A549 (cell line): ENCODE measurements at regions not wholly inside any gene's neighbourhood (a gene's known extent, or its start where the extent isn't known, plus 50 kb on each side); places are given as distances from the start of the nearest gene placed in this dataset.

ENCODE experiments used
- ATAC-seq, 2 experiments: fragments of 200-7000 bp in 1 of 2; fragments of >200 bp in 1 of 2; cut with Nextera tagmentation in 1 of 2; cut with Tn5 transposase in 1 of 2; 3 replicates each; pipeline versions ENCODE4 v1.8.0 to v1.9.1; 2018 to 2020; ENCODE audit warnings: mild to moderate bottlenecking in 1 of 2, moderate library complexity in 1 of 2
- CTCF ChIA-PET: fragments of 300-600 bp; sonication (Branson Sonifier 250); formaldehyde crosslinking; extraction: SDS; loops from one replicate; lab custom pipeline; 2021; ENCODE audit warnings: antibody characterized with exemption, inconsistent platforms; lab: Yijun Ruan, JAX
- POLR2A ChIA-PET: fragments of 350-600 bp; formaldehyde crosslinking; extraction: SDS; loops from one replicate; lab custom pipeline; 2021; ENCODE audit warnings: antibody characterized with exemption, inconsistent platforms; lab: Yijun Ruan, JAX
- DNase-seq, 2 experiments: peaks; one replicate each; pipeline versions ENCODE4 v3.0.0 to v3.0.0-alpha.2; 2011 to 2016; ENCODE audit warnings: low read depth in 1 of 2, low spot score in 1 of 2
- FAIRE-seq: peaks from 2 replicates; lab custom pipeline; 2011; peaks lifted over from hg19 to GRCh38; lab: Jason Lieb, UNC
- H3K27ac ChIP-seq, 2 experiments: fragments of >200 bp; sonication (Bioruptor Twin); formaldehyde crosslinking; 3 replicates each; pipeline ENCODE4 v1.5.1; 2016 to 2017
- H3K4me1 ChIP-seq: fragments of >200 bp; sonication (Bioruptor Twin); formaldehyde crosslinking; 3 replicates; pipeline ENCODE4 v1.6.1; 2016
- H3K4me2 ChIP-seq: fragments of >200 bp; sonication (Bioruptor Twin); formaldehyde crosslinking; 3 replicates; pipeline ENCODE4 v1.6.1; 2016
- H3K4me3 ChIP-seq: fragments of >200 bp; sonication (Bioruptor Twin); formaldehyde crosslinking; 3 replicates; pipeline ENCODE4 v1.5.1; 2016
- H3K9me3 ChIP-seq: fragments of >200 bp; sonication (Bioruptor Twin); formaldehyde crosslinking; 3 replicates; pipeline ENCODE4 v1.6.1; 2016
- BCL3 ChIP-seq: fragments of >200 bp; sonication (Bioruptor Twin); formaldehyde crosslinking; IDR thresholded peaks from 3 replicates; pipeline ENCODE4 v1.6.1; 2016
- BHLHE40 ChIP-seq: IDR thresholded peaks from 2 replicates; pipeline ENCODE4 v1.6.1; 2012; ENCODE audit warnings: low read depth, low read length, inconsistent platforms
- CBX2 ChIP-seq: fragments of 200-600 bp; sonication (generic); IDR thresholded peaks from 2 replicates; pipeline ENCODE4 v1.6.1; 2016; ENCODE audit warnings: low read depth, mild to moderate bottlenecking, borderline replicate concordance
- CEBPB ChIP-seq, 2 experiments: fragments of >200 bp in 1 of 2; sonication (Bioruptor Twin) in 1 of 2; formaldehyde crosslinking in 1 of 2; IDR thresholded peaks; 2 replicates each; pipeline ENCODE4 v1.6.1; 2012 to 2016
- EHMT2 ChIP-seq: fragments of 200-600 bp; sonication (generic); IDR thresholded peaks from 2 replicates; pipeline ENCODE4 v1.6.1; 2016; ENCODE audit warnings: antibody characterized with exemption, low read depth, mild to moderate bottlenecking, moderate library complexity
- FOSL2 ChIP-seq, 2 experiments: fragments of 450-650 bp in 1 of 2; fragments of >200 bp in 1 of 2; sonication (Bioruptor Twin) in 1 of 2; formaldehyde crosslinking; IDR thresholded peaks; 2 replicates each; pipeline versions ENCODE4 v1.5.0 to v1.6.1; 2016 to 2020; ENCODE audit warnings: mild to moderate bottlenecking in 1 of 2, moderate library complexity in 1 of 2
- HDAC2 ChIP-seq: fragments of 200-600 bp; sonication (generic); IDR thresholded peaks from 2 replicates; pipeline ENCODE4 v1.6.1; 2016
- HEYL ChIP-seq: fragments of 250-450 bp; sonication (Bioruptor Pico); IDR thresholded peaks from 2 replicates; pipeline ENCODE4 v1.8.0; 2021; ENCODE audit warnings: mild to moderate bottlenecking, moderate library complexity
- HMGXB4 ChIP-seq: fragments of 250-450 bp; sonication (Bioruptor Pico); IDR thresholded peaks from 2 replicates; pipeline ENCODE4 v1.5.0; 2021; ENCODE audit warnings: mild to moderate bottlenecking, moderate library complexity, borderline replicate concordance
- HOXB5 ChIP-seq: fragments of 250-450 bp; sonication (Bioruptor Pico); IDR thresholded peaks from 2 replicates; pipeline ENCODE4 v1.5.0; 2020; ENCODE audit warnings: mild to moderate bottlenecking, moderate library complexity
- JUN ChIP-seq, 2 experiments: fragments of >200 bp; sonication (Bioruptor Twin); formaldehyde crosslinking; IDR thresholded peaks; 2 replicates in 1 of 2; 3 replicates in 1 of 2; pipeline ENCODE4 v1.6.1; 2016 to 2017
- KDM1A ChIP-seq: fragments of 200-600 bp; sonication (generic); IDR thresholded peaks from 2 replicates; pipeline ENCODE4 v1.6.1; 2016; ENCODE audit warnings: low read depth, mild to moderate bottlenecking
- KDM5A ChIP-seq: fragments of 200-600 bp; sonication (generic); IDR thresholded peaks from 2 replicates; pipeline ENCODE4 v1.6.1; 2016; ENCODE audit warnings: antibody characterized with exemption, mild to moderate bottlenecking
- MAFK ChIP-seq: fragments of 450-650 bp; IDR thresholded peaks from 2 replicates; pipeline ENCODE4 v1.6.1; 2014; ENCODE audit not compliant: partially characterized antibody
- MAX ChIP-seq: IDR thresholded peaks from 2 replicates; pipeline ENCODE4 v1.6.1; 2012
- NPAS2 ChIP-seq: fragments of 250-450 bp; sonication (Bioruptor Pico); IDR thresholded peaks from 2 replicates; pipeline ENCODE4 v1.8.0; 2022; ENCODE audit warnings: mild to moderate bottlenecking, moderate library complexity, borderline replicate concordance
- NR3C1 ChIP-seq: fragments of >200 bp; sonication (Bioruptor Twin); formaldehyde crosslinking; IDR thresholded peaks from 3 replicates; pipeline ENCODE4 v1.6.1; 2017
- PHF8 ChIP-seq: fragments of 200-600 bp; sonication (generic); IDR thresholded peaks from 2 replicates; pipeline ENCODE4 v1.6.1; 2016; ENCODE audit warnings: low read depth, mild to moderate bottlenecking, antibody characterized with exemption, moderate library complexity, borderline replicate concordance
- RARB ChIP-seq: fragments of 250-450 bp; sonication (Bioruptor Pico); IDR thresholded peaks from 2 replicates; pipeline ENCODE4 v1.8.0; 2021; ENCODE audit warnings: mild to moderate bottlenecking, moderate library complexity
- RFX5 ChIP-seq: fragments of 450-650 bp; IDR thresholded peaks from 2 replicates; pipeline ENCODE4 v1.7.1; 2014; ENCODE audit warnings: antibody characterized with exemption, mild to moderate bottlenecking, moderate library complexity
- RNF2 ChIP-seq: fragments of 200-600 bp; sonication (generic); IDR thresholded peaks from 2 replicates; pipeline ENCODE4 v1.6.1; 2016; ENCODE audit warnings: low read depth, mild to moderate bottlenecking, antibody characterized with exemption, moderate library complexity, borderline replicate concordance
- SMC3 ChIP-seq: fragments of >200 bp; sonication (Bioruptor Twin); formaldehyde crosslinking; IDR thresholded peaks from 3 replicates; pipeline ENCODE4 v1.6.1; 2018; ENCODE audit warnings: inconsistent platforms
- TP53 ChIP-seq: fragments of 250-450 bp; sonication (Bioruptor Pico); IDR thresholded peaks from 2 replicates; pipeline ENCODE4 v1.5.0; 2021; ENCODE audit warnings: mild to moderate bottlenecking, moderate library complexity
- WGBS: methylation state at CpG from one replicate; pipeline ENCODE4 v1.1.6; 2017; ENCODE audit errors: missing lambda C conversion rate; 5-methylcytosine and 5-hydroxymethylcytosine counted together

- TF ChIP-seq EHMT2 (no peak), HOXB5 (CRISPR knock-in tag) (no peak), HDAC2 (no peak), BHLHE40 (no peak), RFX5 (no peak), RARB (CRISPR knock-in tag) (no peak)
Measured at GRCh38 chr16:65305266-65305959, 183.6 kb upstream of the CDH11 start (continued).

- no peak overlapping the region for H3K4me2 ChIP-seq
- ATAC-seq = no peak
- no peak for DNase-seq
- no peak overlapping the region for H3K4me3 ChIP-seq
- WGBS = 64% methylated on average over 1 of the region's 1 CpG
- TF ChIP-seq MAFK (peak; percentile 50), FOSL2 (IDR thresholded peaks at IDR 0.05) (no peak), FOSL2 (CRISPR knock-in tag; IDR thresholded peaks at IDR 0.05) (no peak), TP53 (CRISPR knock-in tag) (no peak)
- FAIRE-seq = no peak
- ChIA-PET POLR2A (no interaction called here), CTCF (no interaction called here)
- no peaks in the 10 kb centered on the region for H3K9me3 ChIP-seq
- no peaks in the 10 kb centered on the region for H3K4me1 ChIP-seq
- no peak overlapping the region for H3K27ac ChIP-seq
Measured at GRCh38 chr16:65301029-65301428, 179.2 kb upstream of the CDH11 start.

GRCh38 chr16:65297453-65297852 lies 175.6 kb upstream of the CDH11 start:
- Histone ChIP-seq H3K27ac (no peak overlapping the region), H3K4me3 (no peak overlapping the region), H3K4me2 (no peak overlapping the region), H3K9me3 (no peaks in the 10 kb centered on the region), H3K4me1 (no peaks in the 10 kb centered on the region)
- FAIRE-seq (no peak), ATAC-seq (no peak), DNase-seq (no peak)
- ChIA-PET CTCF (no interaction called here), POLR2A (no interaction called here)
- TF ChIP-seq KDM5A (no peak), JUN (IDR thresholded peaks at IDR 0.05) (no peak), CEBPB (IDR thresholded peaks at IDR 0.05) (no peak), PHF8 (no peak), EHMT2 (no peak), CBX2 (no peak), HMGXB4 (CRISPR knock-in tag) (no peak), BCL3 (no peak), NR3C1 (no peak), SMC3 (no peak), MAX (no peak), TP53 (CRISPR knock-in tag) (no peak), RNF2 (no peak), RARB (CRISPR knock-in tag) (no peak), HEYL (CRISPR knock-in tag) (no peak), KDM1A (no peak), NPAS2 (CRISPR knock-in tag) (no peak)
